ENCODE measurements at regions not wholly inside any gene's neighbourhood (a gene's known extent, or its start where the extent isn't known, plus 50 kb on each side); places are given as distances from the start of the nearest gene placed in this dataset.

GRCh38 chr2:221034973-221035372 lies 537.1 kb downstream of the EPHA4 start:
- no peak for DNase-seq

- no peak for DNase-seq
These were observed 529.2 kb downstream of the EPHA4 start for GRCh38 chr2:221042926-221043325.

GRCh38 chr2:221044781-221045180 lies 527.3 kb downstream of the EPHA4 start:
- DNase-seq = no peak

- DNase-seq = no peak
These were observed 521.9 kb downstream of the EPHA4 start for GRCh38 chr2:221050020-221050795.

- no peak for DNase-seq
These were observed 520.9 kb downstream of the EPHA4 start for GRCh38 chr2:221051162-221051561.

- no peak for DNase-seq
These were observed 511.7 kb downstream of the EPHA4 start for GRCh38 chr2:221060376-221060775.

- DNase-seq = no peak
These were observed 508.5 kb downstream of the EPHA4 start for GRCh38 chr2:221063568-221063967.

- no peak for DNase-seq
These were observed 507.8 kb downstream of the EPHA4 start for GRCh38 chr2:221064058-221064854.

GRCh38 chr2:221064880-221065279 lies 507.2 kb downstream of the EPHA4 start:
- no peak for DNase-seq

- no peak for DNase-seq
These were observed 504.0 kb downstream of the EPHA4 start for GRCh38 chr2:221068123-221068522.

- DNase-seq = no peak
These were observed 502.0 kb downstream of the EPHA4 start for GRCh38 chr2:221070106-221070505.

GRCh38 chr2:221073326-221074049 lies 498.6 kb downstream of the EPHA4 start:
- DNase-seq = no peak

- no peak for DNase-seq
These were observed 497.9 kb downstream of the EPHA4 start for GRCh38 chr2:221074238-221074637.

GRCh38 chr2:221075203-221075602 lies 496.9 kb downstream of the EPHA4 start:
- DNase-seq = no peak

- DNase-seq = no peak
These were observed 494.9 kb downstream of the EPHA4 start for GRCh38 chr2:221077251-221077650.

GRCh38 chr2:221077799-221078198 lies 494.3 kb downstream of the EPHA4 start:
- DNase-seq = no peak

GRCh38 chr2:221085341-221085900 lies 486.7 kb downstream of the EPHA4 start:
- DNase-seq = no peak

- no peak for DNase-seq
These were observed 486.2 kb downstream of the EPHA4 start for GRCh38 chr2:221085936-221086335.

GRCh38 chr2:221087779-221088178 lies 484.3 kb downstream of the EPHA4 start:
- DNase-seq = no peak

- DNase-seq = no peak
These were observed 483.6 kb downstream of the EPHA4 start for GRCh38 chr2:221088506-221088905.

GRCh38 chr2:221095356-221095755 lies 476.7 kb downstream of the EPHA4 start:
- DNase-seq = no peak

GRCh38 chr2:221096706-221097567 lies 475.2 kb downstream of the EPHA4 start:
- DNase-seq = no peak
